ENCODE measurements at regions not wholly inside any gene's neighbourhood (a gene's known extent, or its start where the extent isn't known, plus 50 kb on each side); places are given as distances from the start of the nearest gene placed in this dataset.
"Not testable (repeated sequence)": the region's sequence is repeated elsewhere in the genome, so short reads cannot be mapped to it uniquely, and the experiment has no call there.

DNA sequence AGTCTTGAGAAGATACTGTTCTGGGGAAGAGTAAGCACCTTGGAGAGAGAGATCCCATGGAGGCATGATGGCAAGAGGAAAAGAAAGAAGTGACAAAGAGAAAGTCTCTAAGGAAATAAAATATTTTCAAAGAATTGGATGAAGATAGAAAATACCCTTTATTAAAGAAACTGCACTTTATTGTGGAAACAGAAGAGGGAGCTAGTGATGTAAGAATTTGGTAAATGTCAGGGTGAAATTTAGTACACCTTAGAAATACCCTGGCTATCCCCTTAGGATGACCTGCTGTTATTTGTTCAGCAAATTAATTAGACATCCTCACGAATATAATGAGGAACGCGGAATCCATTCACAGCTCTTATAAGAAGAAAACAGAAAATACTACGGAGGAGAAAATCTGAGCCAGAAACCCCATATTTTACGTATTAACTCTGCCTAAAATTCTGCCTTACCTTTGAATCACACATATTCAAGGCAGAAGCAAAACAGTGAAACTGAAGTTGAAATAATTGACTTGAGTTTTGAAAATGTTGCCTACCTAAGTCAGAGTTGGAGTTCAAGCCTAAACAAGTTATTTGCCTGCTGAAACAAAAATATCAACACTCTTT is 90.7 kb downstream of the TFPI2 start:
- H3K27me3 ChIP-seq (ENCODE audit: insufficient read depth, low read depth), result no peaks in the 10 kb centered on the region
- H3K27ac ChIP-seq, result no peak overlapping the region
- no peak overlapping the region for H3K4me3 ChIP-seq (IDR thresholded peaks at IDR 0.05; ENCODE audit: insufficient read depth, low read depth, low read length)
- no peaks in the 10 kb centered on the region for H3K4me1 ChIP-seq (ENCODE audit: low read depth, poor library complexity, severe bottlenecking)
- no peaks in the 10 kb centered on the region for H3K79me2 ChIP-seq (ENCODE audit: insufficient read depth, low read depth)
- H2AFZ ChIP-seq (ENCODE audit: low read depth), result no peak overlapping the region
- no peak overlapping the region for H3K9ac ChIP-seq
- H4K20me1 ChIP-seq (ENCODE audit: insufficient read depth), result no peaks in the 10 kb centered on the region
- no peaks in the 10 kb centered on the region for H3K36me3 ChIP-seq (ENCODE audit: insufficient read depth)
- H3K4me2 ChIP-seq, result no peak overlapping the region
- peak; percentile 67 for TF ChIP-seq CTCF (conservative IDR thresholded peaks at IDR 0.05; ENCODE audit: low read depth, low read length)

GRCh38 chr7:93793084-93793697 is 97.4 kb downstream of the TFPI2 start:
- H3K27ac ChIP-seq; H2AFZ ChIP-seq (ENCODE audit: low read depth): not testable (repeated sequence)

GRCh38 chr7:93779115-93779514 is 111.4 kb downstream of the TFPI2 start:
- no peaks in the 10 kb centered on the region for H3K79me2 ChIP-seq (ENCODE audit: insufficient read depth, low read depth)
- H3K9ac ChIP-seq, result no peak overlapping the region
- H3K36me3 ChIP-seq (ENCODE audit: insufficient read depth), result no peaks in the 10 kb centered on the region
- no peak overlapping the region for H3K4me3 ChIP-seq (IDR thresholded peaks at IDR 0.05; ENCODE audit: insufficient read depth, low read depth, low read length)
- H3K27ac ChIP-seq, result no peak overlapping the region
- H4K20me1 ChIP-seq (ENCODE audit: insufficient read depth), result no peaks in the 10 kb centered on the region
- no peak overlapping the region for H2AFZ ChIP-seq (ENCODE audit: low read depth)
- no peaks in the 10 kb centered on the region for H3K4me1 ChIP-seq (ENCODE audit: low read depth, poor library complexity, severe bottlenecking)
- no peaks in the 10 kb centered on the region for H3K27me3 ChIP-seq (ENCODE audit: insufficient read depth, low read depth)
- TF ChIP-seq CTCF (conservative IDR thresholded peaks at IDR 0.05; ENCODE audit: low read depth, low read length), result no peak
- no peak overlapping the region for H3K4me2 ChIP-seq

More at GRCh38 chr7:93793084-93793697, 97.4 kb downstream of the TFPI2 start:
- H3K4me1 ChIP-seq (ENCODE audit: low read depth, poor library complexity, severe bottlenecking); H3K79me2 ChIP-seq (ENCODE audit: insufficient read depth, low read depth); H3K4me3 ChIP-seq (IDR thresholded peaks at IDR 0.05; ENCODE audit: insufficient read depth, low read depth, low read length); H3K9ac ChIP-seq; H3K36me3 ChIP-seq (ENCODE audit: insufficient read depth); H3K27me3 ChIP-seq (ENCODE audit: insufficient read depth, low read depth); H3K4me2 ChIP-seq; H4K20me1 ChIP-seq (ENCODE audit: insufficient read depth): not testable (repeated sequence)

DNA sequence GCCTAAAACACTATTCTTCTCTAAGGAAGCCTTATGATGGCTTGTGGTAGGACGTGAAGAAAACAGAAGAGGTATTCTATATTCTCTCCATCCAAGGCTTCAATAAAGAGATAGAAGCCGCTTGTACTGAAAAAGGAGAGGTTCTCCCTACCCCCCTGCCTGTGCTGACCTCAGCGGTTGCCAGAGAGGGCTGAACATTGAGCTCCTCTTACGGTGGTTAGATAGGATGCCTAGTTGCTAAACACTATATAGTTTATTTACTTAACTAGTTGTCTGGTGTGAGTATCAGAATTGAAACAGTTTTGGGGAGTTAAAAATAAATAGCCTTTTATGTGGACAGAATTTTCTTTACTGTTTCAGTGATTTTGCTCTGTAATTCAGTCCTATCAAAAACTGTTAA is 112.2 kb downstream of the TFPI2 start:
- Histone ChIP-seq H3K27me3 (ENCODE audit: insufficient read depth, low read depth) (no peaks in the 10 kb centered on the region), H3K4me1 (ENCODE audit: low read depth, poor library complexity, severe bottlenecking) (no peaks in the 10 kb centered on the region), H2AFZ (ENCODE audit: low read depth) (no peak overlapping the region), H3K4me2 (no peak overlapping the region), H3K79me2 (ENCODE audit: insufficient read depth, low read depth) (no peaks in the 10 kb centered on the region), H3K4me3 (IDR thresholded peaks at IDR 0.05; ENCODE audit: insufficient read depth, low read depth, low read length) (no peak overlapping the region), H3K9ac (no peak overlapping the region), H3K36me3 (ENCODE audit: insufficient read depth) (no peaks in the 10 kb centered on the region), H4K20me1 (ENCODE audit: insufficient read depth) (no peaks in the 10 kb centered on the region), H3K27ac (no peak overlapping the region)
- no peak for TF ChIP-seq CTCF (conservative IDR thresholded peaks at IDR 0.05; ENCODE audit: low read depth, low read length)

GRCh38 chr7:93773446-93773845 is 117.1 kb downstream of the TFPI2 start:
- no peaks in the 10 kb centered on the region for H3K79me2 ChIP-seq (ENCODE audit: insufficient read depth, low read depth)
- no peaks in the 10 kb centered on the region for H4K20me1 ChIP-seq (ENCODE audit: insufficient read depth)
- no peak for TF ChIP-seq CTCF (conservative IDR thresholded peaks at IDR 0.05; ENCODE audit: low read depth, low read length)
- no peak overlapping the region for H3K27ac ChIP-seq
- H3K4me3 ChIP-seq (IDR thresholded peaks at IDR 0.05; ENCODE audit: insufficient read depth, low read depth, low read length), result no peak overlapping the region
- H3K27me3 ChIP-seq (ENCODE audit: insufficient read depth, low read depth), result no peaks in the 10 kb centered on the region
- H3K4me2 ChIP-seq, result no peak overlapping the region
- H2AFZ ChIP-seq (ENCODE audit: low read depth), result no peak overlapping the region
- H3K4me1 ChIP-seq (ENCODE audit: low read depth, poor library complexity, severe bottlenecking), result no peaks in the 10 kb centered on the region
- H3K36me3 ChIP-seq (ENCODE audit: insufficient read depth), result no peaks in the 10 kb centered on the region
- H3K9ac ChIP-seq, result no peak overlapping the region
